OCI-LY7 (cell line): ENCODE measurements at regions not wholly inside any gene's neighbourhood (a gene's known extent, or its start where the extent isn't known, plus 50 kb on each side); places are given as distances from the start of the nearest gene placed in this dataset.

Source experiments
- CTCF ChIP-seq: fragments of 200-600 bp; sonication (generic); conservative IDR thresholded peaks from 2 replicates; pipeline ENCODE4 v1.5.1; 2014; ENCODE audit warnings: mild to moderate bottlenecking, antibody characterized with exemption, low read length, moderate library complexity, mixed read lengths
- EZH2phosphoT487 ChIP-seq: fragments of 200-600 bp; sonication (generic); IDR thresholded peaks from 2 replicates; pipeline ENCODE4 v1.6.1; 2018; ENCODE audit warnings: low read depth, borderline replicate concordance, mild to moderate bottlenecking, mixed run types, antibody characterized with exemption, low read length, moderate library complexity, mixed read lengths

GRCh38 chr17:71378036-71378435 lies 742.8 kb upstream of the SOX9 start:
- TF ChIP-seq CTCF (no peak), EZH2phosphoT487 (no peak)
